UCSD-AML1 (cell line): ENCODE measurements at regions not wholly inside any gene's neighbourhood (a gene's known extent, or its start where the extent isn't known, plus 50 kb on each side); places are given as distances from the start of the nearest gene placed in this dataset.

Source experiments
- DNase-seq: peaks from one replicate; lab custom pipeline; 2025; ENCODE audit not compliant: unreplicated experiment; lab: John Stamatoyannopoulos, UW

DNA sequence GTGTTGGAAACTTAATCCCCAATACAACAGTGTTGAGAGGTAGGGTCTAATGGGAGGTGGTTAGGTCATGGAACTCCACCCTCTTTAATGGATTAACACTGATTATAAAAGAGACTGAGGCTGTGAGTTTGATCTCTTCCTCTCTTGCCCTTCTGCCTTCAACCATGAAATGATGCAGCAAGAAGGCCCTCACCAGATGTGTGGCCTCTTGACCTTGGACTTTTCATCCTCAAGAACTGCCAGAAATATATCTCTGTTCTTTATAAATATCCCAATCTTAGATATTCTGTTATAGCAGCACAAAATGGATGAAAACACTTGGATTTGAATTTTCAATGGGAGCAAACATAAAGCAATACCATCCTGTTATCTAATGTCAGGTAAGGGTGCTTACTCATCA, 67.6 kb downstream of the NMUR2 start:
- DNase-seq = no peak

DNA sequence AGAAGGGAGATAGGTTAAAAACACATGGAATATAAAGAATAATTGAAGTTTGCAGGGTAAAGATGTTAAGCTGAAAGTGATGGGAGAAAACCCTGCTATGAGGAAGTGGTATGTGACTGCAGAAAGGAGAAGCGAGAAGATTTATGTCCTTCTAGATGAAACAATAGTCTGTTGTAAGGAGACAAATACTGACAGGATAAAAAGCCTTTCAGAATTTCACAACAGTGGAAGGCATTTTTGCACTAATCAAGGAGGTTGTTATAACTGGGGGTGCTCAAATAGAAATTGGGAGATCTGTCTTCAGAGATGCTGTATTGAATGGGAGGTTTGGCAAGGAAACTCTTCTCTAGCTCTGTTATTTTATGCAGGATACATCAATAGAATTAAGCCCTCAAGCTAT, 69.6 kb downstream of the NMUR2 start:
- no peak for DNase-seq

DNA sequence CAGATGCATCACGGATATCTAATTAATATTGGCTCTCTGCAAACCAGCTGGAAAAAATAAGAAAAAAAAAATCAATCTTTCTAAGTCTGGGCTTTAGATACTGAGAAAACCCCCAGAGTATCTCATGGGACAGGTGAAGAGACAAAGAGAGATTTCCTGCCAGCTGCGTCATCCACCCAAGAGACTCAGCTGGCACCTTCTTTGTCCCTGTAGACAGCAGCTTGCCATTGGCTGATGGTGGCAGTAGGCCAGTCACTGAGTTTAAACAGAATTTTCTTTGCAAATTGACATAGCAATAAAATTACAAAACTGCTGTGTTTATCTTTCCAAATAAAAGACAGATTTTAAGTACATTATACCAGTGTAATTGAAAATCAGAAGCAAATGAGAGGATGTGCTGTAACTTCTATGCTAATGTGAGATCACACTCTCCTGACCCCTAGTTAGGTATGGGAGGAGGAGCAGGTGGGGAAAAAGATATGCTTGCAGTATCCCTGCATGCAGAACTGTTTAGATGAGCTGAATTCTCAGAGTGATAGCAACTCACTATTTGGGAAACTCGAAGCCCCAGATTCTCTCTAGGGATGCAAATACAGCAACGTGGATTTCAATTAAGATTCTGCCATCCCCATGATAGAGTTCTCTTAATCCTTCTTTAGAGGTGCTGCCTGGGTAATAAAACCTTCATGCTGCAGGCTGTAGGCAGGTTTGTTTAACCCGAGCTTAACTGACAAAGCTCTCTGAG, 72.2 kb downstream of the NMUR2 start:
- no peak for DNase-seq

GRCh38 chr5:152331718-152332117, 73.4 kb downstream of the NMUR2 start:
- DNase-seq = no peak

DNA sequence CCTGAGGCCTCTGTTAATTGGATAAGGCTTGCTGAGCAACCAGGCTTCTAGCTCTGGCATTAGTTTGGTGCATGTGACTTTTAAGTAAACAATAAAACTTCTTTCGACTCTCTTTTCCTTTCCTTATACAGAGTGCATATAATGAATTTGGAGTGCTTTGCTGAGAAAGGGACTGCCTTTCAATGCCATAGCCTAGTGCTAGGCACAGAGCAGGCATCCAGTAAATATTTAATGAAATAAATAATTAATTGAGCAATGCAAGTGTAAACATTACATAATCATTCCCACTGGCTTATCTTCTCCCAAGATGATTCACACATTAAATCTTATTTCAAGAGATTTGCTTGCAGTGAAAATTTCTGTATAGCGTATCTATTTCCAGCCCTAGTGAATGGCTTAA, 74.1 kb downstream of the NMUR2 start:
- no peak for DNase-seq

DNA sequence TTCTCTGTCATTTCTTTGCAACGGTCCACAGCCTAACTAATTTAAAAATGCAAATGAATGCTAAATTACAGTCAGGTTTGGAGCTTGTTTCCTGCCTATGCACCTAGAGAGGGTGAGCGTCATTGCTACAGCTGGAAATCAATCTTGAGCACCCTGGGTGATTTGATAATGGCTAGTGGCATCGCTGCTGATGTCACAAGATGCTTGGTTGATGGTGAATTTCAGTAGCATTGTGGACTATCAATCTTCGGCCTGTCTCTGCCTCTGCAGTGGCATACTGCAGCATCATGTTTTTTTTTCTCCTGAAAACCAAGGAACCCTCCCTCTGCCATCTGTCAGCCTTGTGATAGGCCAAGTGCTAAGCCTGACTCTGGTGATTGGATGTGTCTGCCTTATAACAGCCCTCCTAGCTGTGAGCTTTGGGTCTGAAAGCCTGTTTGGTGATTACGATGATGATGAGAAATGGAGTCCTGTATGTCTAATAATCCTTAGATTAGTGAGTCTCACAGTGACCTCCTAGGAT, 75.3 kb downstream of the NMUR2 start:
- no peak for DNase-seq

DNA sequence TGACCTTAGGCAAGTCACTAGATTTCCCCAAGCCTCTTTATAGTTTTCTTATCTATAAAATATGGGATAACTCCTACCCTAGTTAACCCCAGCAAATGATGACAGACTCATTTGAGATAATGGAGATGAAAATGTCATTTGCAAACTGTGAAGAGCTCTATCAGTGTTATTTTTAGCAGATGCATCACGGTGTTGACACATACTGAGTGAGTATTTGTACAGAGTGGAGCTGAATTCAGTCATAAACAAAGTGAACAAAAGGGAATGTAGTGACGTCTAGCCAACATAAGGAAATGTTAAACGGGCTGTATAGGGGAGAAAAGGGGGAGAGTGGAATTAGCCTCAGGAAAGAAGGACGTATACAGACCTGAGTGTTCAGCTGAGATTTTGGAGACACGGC, 75.9 kb downstream of the NMUR2 start:
- no peak for DNase-seq

DNA sequence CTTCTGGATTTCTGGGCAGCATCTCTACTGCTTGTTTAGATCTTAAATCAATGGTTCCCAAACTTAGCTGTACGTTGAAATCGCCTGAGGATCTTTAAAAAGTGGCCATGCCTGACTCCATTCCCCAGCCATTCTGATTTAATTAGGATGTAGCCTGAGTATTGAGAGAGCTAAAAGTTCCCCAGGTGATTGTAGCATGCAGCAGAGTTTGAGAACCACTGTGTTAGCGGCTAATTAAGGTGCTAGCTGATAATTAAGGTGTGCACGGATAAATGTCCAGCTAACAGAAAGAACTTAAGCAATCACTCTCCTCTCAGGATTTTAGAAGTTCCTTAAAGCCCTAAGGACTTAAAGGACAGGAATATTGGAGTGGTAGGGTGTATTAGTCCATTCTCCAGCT, 89.1 kb downstream of the NMUR2 start:
- DNase-seq = no peak

DNA sequence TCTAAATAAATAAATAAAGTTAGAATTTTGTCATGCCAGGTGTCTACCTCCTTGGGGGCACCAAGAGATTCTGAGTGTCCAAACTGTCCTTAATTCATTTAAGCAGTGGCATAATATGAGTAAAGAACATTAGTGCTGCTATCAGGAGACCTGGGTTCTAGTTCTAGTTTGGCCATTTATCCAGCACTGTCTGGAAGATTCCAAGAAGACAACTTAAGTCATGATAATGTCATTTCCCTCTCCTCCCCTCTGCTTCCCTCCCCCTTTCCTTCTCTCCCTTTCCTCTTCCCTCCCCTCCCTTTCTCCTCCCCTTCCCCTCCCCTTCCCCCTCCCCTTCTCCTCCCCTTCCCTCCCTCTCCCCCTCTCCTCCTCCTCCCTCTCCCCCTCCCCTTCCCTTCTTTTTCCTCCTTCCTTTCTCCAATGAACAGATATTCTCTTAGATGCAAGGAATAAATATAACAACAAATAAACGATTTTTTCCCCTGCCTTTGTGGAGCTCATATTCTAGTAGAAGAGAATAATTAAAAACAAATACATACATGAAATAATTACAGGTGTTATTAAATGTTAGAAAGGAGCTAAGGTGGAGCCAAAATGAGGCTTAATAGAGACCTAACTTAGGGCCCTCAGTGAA, 90.8 kb downstream of the NMUR2 start:
- no peak for DNase-seq

- DNase-seq = no peak
These were observed 95.1 kb downstream of the NMUR2 start for GRCh38 chr5:152309926-152310450.

DNA sequence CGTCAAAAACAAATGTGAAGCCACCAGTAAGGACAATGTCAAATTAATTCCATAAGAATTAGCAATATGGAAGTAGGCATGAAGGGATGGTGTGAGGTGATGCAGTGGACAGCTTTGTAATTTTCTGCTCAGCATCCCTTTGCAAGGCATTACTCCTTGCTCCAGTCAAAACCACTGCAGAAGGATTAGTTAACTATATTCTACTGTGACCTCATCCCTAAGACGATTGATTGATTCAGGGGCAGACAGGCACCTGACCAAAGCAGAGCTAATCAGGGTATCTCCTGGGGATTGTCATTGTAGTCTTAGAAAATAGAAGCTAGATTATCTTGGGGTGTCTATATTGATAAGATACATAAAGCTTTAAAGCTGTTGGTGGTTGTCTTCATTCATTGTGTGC, 98.7 kb downstream of the NMUR2 start:
- no peak for DNase-seq

DNA sequence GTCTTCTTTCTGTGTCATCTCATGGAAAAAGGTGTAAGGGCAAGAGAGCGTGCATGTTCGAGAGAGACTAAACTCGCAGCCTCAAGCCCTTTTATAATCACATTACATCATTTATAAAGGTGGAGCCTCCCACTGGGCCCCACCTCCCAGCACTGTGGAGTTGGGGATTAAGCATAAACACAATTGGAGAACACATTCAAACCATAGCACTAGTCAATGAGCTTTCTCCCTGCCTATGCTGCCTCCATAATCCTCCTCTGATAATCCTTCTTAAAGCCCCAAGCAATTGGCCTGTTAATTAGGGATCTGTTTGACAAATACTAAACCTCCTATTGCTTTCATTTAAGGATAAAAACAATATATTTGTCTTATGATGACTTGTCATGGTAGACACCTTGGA, 99.6 kb downstream of the NMUR2 start:
- no peak for DNase-seq

DNA sequence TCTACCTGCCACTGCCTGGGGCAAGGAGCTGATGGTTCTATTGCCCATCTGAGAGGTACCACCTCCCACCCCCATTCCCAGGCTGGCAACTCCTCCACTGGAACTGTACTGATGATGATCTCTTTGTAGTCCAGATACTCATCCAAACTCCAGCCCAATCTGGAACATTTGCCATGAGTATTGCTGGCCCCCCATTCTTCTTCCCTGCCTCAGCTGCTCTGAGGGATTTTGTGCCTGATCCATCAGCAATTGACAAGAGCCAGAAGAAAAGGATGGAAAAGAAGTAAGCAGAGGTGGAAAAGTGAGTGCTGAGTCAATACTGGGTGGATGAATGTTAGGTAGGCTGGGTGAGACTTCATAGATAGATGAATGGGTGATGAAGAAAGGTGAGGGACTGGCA, 101.2 kb downstream of the NMUR2 start:
- DNase-seq = no peak

DNA sequence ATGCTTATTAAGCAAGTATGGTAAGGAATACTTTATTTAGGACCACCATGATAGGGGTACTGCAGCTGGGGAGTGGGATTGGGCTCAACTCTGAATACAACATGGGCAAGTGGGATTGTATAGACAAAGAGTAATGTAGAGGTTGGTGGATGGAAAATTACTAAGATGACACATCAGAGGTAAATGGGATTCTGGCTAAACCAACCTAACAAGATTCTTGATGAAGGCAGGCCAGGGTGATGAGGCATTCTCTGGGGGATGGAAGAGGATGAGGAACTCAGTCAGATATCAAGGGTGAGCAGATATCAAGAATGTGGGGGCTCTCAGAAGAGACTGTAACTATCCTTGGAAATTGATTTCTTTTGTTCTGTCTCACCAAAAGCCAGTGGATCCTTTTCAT, 107.2 kb downstream of the NMUR2 start:
- DNase-seq = no peak

DNA sequence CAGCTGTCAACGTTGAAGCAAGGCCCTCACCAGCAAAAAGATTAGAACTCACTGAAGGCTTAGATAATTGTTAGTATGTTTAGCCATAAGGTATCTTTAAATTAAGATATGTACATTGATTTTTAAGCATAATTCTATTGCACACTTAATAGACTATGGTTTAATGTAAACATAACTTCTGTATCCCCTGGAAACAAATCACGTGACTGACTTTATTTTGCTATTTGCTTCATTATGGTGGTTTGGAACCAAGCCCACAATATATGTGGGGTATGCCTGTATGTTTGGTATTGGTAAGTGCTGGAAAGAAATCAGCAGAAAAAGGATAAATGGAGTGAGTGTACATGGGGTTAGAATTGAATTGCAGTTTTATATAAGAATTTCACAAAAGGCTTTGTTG, 111.9 kb downstream of the NMUR2 start:
- DNase-seq = no peak

- no peak for DNase-seq
These were observed 114.9 kb downstream of the NMUR2 start for GRCh38 chr5:152290181-152290580.

DNA sequence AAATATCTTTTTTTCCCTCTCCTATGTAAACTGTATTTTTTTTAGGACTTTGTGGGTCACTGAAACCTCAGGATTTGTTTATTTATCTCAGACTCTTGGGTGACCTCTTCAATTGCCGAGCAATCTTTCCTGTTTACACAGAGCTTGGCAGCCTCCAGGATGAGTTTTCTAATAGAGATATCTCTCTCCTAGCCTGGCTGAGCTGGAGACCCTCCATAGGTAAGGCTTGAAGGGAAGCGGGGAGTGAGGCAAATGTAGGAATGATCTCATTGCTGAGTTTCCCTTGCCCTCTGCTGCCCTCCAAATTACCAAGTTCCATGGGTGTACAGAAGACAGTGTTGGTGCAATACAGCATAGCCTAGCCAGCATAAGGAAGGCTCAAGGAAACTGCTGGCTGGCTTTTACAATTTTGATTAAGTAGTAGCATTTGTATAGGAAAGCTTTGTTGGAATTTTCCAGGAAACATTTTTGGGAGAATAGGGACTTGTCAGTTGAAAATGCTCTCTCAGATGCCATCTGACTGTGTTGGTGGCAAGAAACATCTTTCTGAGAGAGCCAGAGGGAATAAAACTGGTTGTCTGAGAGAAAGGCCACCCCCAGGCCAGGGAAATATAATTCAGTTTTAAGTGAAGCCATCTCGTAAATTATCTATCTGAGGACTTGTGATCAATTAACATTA, 116.0 kb downstream of the NMUR2 start:
- no peak for DNase-seq

DNA sequence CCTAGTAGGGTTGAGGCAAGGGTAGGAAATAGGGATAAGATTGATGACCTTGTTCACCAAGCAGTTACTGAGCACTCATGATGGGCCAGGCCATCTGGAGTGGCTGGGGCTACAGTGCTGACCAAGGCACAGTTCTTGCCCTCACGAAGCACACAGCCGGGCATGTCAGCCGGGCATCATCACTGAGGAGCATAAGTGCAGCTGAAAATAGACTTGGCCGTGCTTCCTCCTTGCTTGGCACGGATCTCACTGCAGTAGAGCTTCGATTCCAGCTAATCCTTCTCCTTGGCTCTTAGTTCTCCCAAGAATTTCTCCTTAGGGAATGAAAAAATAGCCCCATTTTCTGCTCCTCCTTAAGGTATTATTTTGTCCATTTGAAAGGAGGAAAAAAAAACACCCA, 116.6 kb downstream of the NMUR2 start:
- no peak for DNase-seq

DNA sequence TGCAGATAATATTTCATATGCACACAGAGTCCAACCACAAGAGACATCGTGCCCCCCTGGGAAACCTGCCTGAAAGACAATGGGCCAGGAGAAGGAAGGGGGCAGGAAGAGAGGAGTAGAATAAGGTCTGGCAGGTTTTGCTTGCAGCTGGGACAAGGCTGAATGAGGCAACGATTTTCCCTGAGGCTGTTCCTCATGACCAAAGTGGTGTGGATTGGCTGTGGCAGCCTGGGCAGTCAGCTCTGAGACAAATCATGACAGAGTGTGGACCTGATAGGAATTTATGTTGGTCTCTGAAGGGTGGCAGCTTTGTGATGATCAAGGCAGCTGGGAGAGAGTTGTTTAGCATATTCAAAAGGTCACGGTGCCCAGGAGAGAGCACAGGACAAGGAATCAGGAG, 119.3 kb downstream of the NMUR2 start:
- DNase-seq = no peak

DNA sequence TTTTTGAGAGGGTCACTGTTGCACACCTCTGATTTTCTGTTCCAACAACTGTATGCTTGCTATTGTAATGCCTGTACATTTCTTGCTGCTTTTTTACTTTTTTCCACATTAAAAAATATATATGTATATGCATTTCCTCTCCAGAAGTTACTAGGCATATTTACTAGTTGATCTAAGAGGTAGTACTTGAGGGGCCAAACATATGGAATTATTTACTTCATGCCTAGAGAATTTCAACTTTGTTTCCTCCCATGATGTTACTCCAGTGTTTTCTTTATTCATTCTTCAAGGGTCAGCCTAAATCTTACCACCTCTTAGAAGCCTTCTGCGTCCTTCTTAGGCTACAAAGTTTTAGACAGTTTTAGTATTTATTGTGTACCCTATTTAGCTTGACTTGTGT, 122.7 kb downstream of the NMUR2 start:
- DNase-seq = no peak

- no peak for DNase-seq
These were observed 127.1 kb downstream of the NMUR2 start for GRCh38 chr5:152277936-152278335.

DNA sequence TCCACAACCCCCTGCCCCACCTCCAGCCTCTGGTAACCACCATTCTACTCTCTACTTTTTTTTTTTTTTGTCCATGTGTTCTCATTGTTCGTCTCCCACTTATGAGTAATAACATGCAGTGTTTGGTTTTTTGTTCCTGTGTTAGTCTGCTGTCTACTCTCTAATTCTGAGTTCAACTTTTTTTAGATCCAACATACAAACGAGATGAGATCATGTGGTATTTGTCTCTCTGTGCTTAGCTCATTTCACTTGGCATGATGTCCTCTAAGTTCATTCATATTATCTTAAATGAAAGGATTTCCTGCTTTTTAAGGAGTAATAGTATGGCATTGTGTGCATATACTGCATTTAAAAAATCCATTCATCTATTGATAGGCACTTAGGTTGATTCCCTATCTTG, 130.9 kb downstream of the NMUR2 start:
- DNase-seq = no peak
